HG03558 (cell line): ENCODE measurements at regions not wholly inside any gene's neighbourhood (a gene's known extent, or its start where the extent isn't known, plus 50 kb on each side); places are given as distances from the start of the nearest gene placed in this dataset.
"Not testable (repeated sequence)": the region's sequence is repeated elsewhere in the genome, so short reads cannot be mapped to it uniquely, and the experiment has no call there.

Experiments
- ATAC-seq: cut with Tn5 transposase; IDR thresholded peaks from one replicate; pipeline ENCODE4 v1.9.1; 2021; ENCODE audit warnings: moderate number of reproducible peaks; ENCODE audit not compliant: unreplicated experiment; ENCODE audit errors: extremely low read depth

GRCh38 chr18:56289381-56289780 is 349.0 kb downstream of the TXNL1 start:
- ATAC-seq, result no peak

- ATAC-seq, result no peak
Observed at GRCh38 chr18:56286775-56287325, 351.5 kb downstream of the TXNL1 start.

GRCh38 chr18:56285387-56286065 is 352.9 kb downstream of the TXNL1 start:
- no peak for ATAC-seq

GRCh38 chr18:56284319-56284718 is 354.1 kb downstream of the TXNL1 start:
- ATAC-seq, result no peak

GRCh38 chr18:56283316-56283715 is 355.1 kb downstream of the TXNL1 start:
- no peak for ATAC-seq

GRCh38 chr18:56282234-56283104 is 355.9 kb downstream of the TXNL1 start:
- no peak for ATAC-seq

GRCh38 chr18:56279816-56280215 is 358.6 kb downstream of the TXNL1 start:
- not testable (repeated sequence) for ATAC-seq

GRCh38 chr18:56278421-56279003 is 359.9 kb downstream of the TXNL1 start:
- no peak for ATAC-seq

GRCh38 chr18:56276466-56276865 is 361.9 kb downstream of the TXNL1 start:
- ATAC-seq, result no peak

- no peak for ATAC-seq
Observed at GRCh38 chr18:56273541-56274219, 364.7 kb downstream of the TXNL1 start.

- no peak for ATAC-seq
Observed at GRCh38 chr18:56270671-56271250, 367.6 kb downstream of the TXNL1 start.

GRCh38 chr18:56269958-56270357 is 368.4 kb downstream of the TXNL1 start:
- no peak for ATAC-seq

GRCh38 chr18:56268952-56269351 is 369.4 kb downstream of the TXNL1 start:
- ATAC-seq, result no peak

GRCh38 chr18:56267334-56267733 is 371.1 kb downstream of the TXNL1 start:
- ATAC-seq, result no peak

GRCh38 chr18:56258178-56258577 is 380.2 kb downstream of the TXNL1 start:
- no peak for ATAC-seq

GRCh38 chr18:56257205-56257604 is 381.2 kb downstream of the TXNL1 start:
- ATAC-seq, result peak; percentile 86

GRCh38 chr18:56256659-56257058 is 381.7 kb downstream of the TXNL1 start:
- no peak for ATAC-seq

GRCh38 chr18:56255381-56255780 is 383.0 kb downstream of the TXNL1 start:
- no peak for ATAC-seq

- ATAC-seq, result no peak
Observed at GRCh38 chr18:56252456-56252855, 385.9 kb downstream of the TXNL1 start.

GRCh38 chr18:56248610-56249235 is 389.7 kb downstream of the TXNL1 start:
- ATAC-seq, result peak; percentile 79
